ENCODE measurements at regions not wholly inside any gene's neighbourhood (a gene's known extent, or its start where the extent isn't known, plus 50 kb on each side); places are given as distances from the start of the nearest gene placed in this dataset.

DNA sequence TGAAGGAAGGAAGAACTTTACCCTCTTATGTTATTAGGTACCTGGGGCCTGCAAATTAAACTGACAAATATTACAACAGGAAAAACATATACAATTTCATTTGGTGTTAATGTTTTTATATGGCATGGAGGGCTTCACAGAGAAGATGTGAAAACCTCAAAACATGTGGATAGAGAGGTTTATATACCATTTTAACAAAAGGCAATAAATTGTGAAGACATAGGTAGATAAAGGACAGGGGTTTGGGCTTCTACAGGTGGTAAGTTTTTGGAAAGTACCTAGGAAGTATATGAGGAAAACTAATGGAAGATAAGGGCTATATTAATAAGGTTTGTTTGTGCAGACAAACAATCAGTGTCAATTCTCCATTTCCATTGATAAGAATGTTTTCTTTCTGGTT, 95.1 kb upstream of the ATF7IP start (continued):
- TF ChIP-seq, protein P1, sequence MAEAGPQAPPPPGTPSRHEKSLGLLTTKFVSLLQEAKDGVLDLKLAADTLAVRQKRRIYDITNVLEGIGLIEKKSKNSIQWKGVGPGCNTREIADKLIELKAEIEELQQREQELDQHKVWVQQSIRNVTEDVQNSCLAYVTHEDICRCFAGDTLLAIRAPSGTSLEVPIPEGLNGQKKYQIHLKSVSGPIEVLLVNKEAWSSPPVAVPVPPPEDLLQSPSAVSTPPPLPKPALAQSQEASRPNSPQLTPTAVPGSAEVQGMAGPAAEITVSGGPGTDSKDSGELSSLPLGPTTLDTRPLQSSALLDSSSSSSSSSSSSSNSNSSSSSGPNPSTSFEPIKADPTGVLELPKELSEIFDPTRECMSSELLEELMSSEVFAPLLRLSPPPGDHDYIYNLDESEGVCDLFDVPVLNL (CRISPR knock-in tag; IDR thresholded peaks at IDR 0.05; ENCODE audit: borderline replicate concordance, low read depth), result no peak
- TF ChIP-seq SMAD4 (CRISPR knock-in tag; IDR thresholded peaks at IDR 0.05) (no peak), ZNF138 (CRISPR knock-in tag; conservative IDR thresholded peaks at IDR 0.05) (no peak), MYBL2 (CRISPR knock-in tag; IDR thresholded peaks at IDR 0.05) (no peak)

DNA sequence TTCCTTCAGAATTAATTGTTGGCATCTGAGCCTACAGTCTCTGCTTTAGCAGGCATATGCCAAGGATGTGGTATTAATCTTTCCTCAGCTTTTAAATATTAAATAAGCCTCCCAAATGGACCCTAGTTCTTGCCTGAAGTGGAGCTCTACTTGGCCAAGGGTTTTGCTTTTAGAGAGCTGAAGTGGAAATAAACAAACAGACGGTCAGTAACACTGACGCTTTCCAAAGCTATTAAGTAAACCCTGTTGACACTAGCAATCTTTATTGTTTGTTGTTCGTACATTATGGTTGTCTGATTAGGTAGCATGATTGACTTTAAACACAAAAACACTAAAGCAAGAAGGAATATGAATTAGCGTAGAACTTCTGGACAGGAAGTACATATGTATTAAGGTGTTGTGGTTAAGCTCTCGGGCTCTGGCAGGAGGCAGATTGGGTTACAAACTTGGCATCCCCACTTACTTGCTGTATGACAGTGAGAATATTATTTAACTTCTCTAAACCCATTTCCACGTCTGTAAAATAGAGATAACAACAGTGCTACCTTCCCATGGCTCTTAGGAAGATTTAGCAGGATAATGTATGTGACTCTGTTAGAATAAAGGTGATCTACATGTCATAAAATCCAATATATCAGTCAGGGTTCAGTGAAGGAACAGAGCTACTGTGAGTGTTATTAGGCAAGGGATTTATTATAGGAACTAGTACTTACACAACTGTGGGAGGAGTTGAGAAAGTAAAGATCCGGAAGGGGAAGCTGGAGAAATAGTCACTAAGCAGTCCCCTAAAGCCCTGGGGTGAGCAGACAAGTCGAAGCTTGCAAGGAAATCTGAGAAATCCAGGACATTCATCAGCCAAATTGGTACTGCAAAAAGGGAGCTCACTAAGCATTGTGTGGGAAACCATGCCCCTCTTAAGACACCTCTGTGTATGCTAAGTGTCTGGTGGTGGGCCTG, 92.2 kb upstream of the ATF7IP start:
- Mint-ChIP-seq H3K4me1 (peaks cover 25% of the 10 kb centered on the region), H3K36me3 (peaks cover 18% of the 10 kb centered on the region), H3K27ac (no peak overlapping the region), H3K27me3 (ENCODE audit: low read depth) (peaks cover 14% of the 10 kb centered on the region), H3K9me3 (peaks cover 26% of the 10 kb centered on the region), H3K4me3 (no peak overlapping the region)
- TF ChIP-seq, protein P2, sequence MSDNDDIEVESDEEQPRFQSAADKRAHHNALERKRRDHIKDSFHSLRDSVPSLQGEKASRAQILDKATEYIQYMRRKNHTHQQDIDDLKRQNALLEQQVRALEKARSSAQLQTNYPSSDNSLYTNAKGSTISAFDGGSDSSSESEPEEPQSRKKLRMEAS (CRISPR knock-in tag; IDR thresholded peaks at IDR 0.05), result no peak
- TF ChIP-seq, protein P3, sequence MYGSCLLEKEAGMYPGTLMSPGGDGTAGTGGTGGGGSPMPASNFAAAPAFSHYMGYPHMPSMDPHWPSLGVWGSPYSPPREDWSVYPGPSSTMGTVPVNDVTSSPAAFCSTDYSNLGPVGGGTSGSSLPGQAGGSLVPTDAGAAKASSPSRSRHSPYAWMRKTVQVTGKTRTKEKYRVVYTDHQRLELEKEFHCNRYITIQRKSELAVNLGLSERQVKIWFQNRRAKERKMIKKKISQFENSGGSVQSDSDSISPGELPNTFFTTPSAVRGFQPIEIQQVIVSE (CRISPR knock-in tag; IDR thresholded peaks at IDR 0.05; ENCODE audit: borderline replicate concordance), result no peak
- TF ChIP-seq RORB (CRISPR knock-in tag; IDR thresholded peaks at IDR 0.05) (no peak), ZNF232 (CRISPR knock-in tag; IDR thresholded peaks at IDR 0.05) (no peak), ZNF416 (CRISPR knock-in tag; IDR thresholded peaks at IDR 0.05) (no peak), NFYB (CRISPR knock-in tag; conservative IDR thresholded peaks at IDR 0.05; ENCODE audit: low read depth) (no peak), CREB1 (CRISPR knock-in tag; IDR thresholded peaks at IDR 0.05) (no peak), TCF7 (CRISPR knock-in tag; IDR thresholded peaks at IDR 0.05; ENCODE audit: low read depth) (no peak), KAT7 (CRISPR knock-in tag; IDR thresholded peaks at IDR 0.05; ENCODE audit: borderline replicate concordance) (no peak), NFATC4 (CRISPR knock-in tag; IDR thresholded peaks at IDR 0.05) (no peak), ZBTB21 (CRISPR knock-in tag; IDR thresholded peaks at IDR 0.05; ENCODE audit: borderline replicate concordance) (no peak), MYBL2 (CRISPR knock-in tag; IDR thresholded peaks at IDR 0.05) (no peak)
- TF ChIP-seq, protein P4, sequence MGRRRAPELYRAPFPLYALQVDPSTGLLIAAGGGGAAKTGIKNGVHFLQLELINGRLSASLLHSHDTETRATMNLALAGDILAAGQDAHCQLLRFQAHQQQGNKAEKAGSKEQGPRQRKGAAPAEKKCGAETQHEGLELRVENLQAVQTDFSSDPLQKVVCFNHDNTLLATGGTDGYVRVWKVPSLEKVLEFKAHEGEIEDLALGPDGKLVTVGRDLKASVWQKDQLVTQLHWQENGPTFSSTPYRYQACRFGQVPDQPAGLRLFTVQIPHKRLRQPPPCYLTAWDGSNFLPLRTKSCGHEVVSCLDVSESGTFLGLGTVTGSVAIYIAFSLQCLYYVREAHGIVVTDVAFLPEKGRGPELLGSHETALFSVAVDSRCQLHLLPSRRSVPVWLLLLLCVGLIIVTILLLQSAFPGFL (CRISPR knock-in tag; IDR thresholded peaks at IDR 0.05; ENCODE audit: borderline replicate concordance), result no peak
- TF ChIP-seq, protein P5, sequence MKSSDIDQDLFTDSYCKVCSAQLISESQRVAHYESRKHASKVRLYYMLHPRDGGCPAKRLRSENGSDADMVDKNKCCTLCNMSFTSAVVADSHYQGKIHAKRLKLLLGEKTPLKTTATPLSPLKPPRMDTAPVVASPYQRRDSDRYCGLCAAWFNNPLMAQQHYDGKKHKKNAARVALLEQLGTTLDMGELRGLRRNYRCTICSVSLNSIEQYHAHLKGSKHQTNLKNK (CRISPR knock-in tag; IDR thresholded peaks at IDR 0.05), result no peak
- TF ChIP-seq, protein P6, sequence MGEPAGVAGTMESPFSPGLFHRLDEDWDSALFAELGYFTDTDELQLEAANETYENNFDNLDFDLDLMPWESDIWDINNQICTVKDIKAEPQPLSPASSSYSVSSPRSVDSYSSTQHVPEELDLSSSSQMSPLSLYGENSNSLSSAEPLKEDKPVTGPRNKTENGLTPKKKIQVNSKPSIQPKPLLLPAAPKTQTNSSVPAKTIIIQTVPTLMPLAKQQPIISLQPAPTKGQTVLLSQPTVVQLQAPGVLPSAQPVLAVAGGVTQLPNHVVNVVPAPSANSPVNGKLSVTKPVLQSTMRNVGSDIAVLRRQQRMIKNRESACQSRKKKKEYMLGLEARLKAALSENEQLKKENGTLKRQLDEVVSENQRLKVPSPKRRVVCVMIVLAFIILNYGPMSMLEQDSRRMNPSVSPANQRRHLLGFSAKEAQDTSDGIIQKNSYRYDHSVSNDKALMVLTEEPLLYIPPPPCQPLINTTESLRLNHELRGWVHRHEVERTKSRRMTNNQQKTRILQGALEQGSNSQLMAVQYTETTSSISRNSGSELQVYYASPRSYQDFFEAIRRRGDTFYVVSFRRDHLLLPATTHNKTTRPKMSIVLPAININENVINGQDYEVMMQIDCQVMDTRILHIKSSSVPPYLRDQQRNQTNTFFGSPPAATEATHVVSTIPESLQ (CRISPR knock-in tag; IDR thresholded peaks at IDR 0.05), result no peak
- TF ChIP-seq, protein P7, sequence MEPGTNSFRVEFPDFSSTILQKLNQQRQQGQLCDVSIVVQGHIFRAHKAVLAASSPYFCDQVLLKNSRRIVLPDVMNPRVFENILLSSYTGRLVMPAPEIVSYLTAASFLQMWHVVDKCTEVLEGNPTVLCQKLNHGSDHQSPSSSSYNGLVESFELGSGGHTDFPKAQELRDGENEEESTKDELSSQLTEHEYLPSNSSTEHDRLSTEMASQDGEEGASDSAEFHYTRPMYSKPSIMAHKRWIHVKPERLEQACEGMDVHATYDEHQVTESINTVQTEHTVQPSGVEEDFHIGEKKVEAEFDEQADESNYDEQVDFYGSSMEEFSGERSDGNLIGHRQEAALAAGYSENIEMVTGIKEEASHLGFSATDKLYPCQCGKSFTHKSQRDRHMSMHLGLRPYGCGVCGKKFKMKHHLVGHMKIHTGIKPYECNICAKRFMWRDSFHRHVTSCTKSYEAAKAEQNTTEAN (CRISPR knock-in tag; IDR thresholded peaks at IDR 0.05), result no peak
- ATAC-seq, result no peak
- POLR2A ChIA-PET, result interaction anchor here (1.8 kb wide), 1 partner anchor 15 kb away, joined by 6 read pairs; no protein-coding TSS in a partner anchor
- DNase-seq (ENCODE audit: low spot score), result no peak
- CTCF ChIA-PET, result interaction anchor here (0.6 to 1.3 kb wide), 3 partner anchors 11 to 104 kb away, joined by 3 read pairs; partner anchors contain the start of gene ATF7IP
